Suprapubic skin (tissue), 3 donors: ENCODE measurements at regions not wholly inside any gene's neighbourhood (a gene's known extent, or its start where the extent isn't known, plus 50 kb on each side); places are given as distances from the start of the nearest gene placed in this dataset.

Experiments
- CTCF ChIP-seq, 2 donors: fragments of 200-600 bp in 1 of 2; fragments of 450-650 bp in 1 of 2; sonication (generic) in 1 of 2; IDR thresholded peaks; one replicate each; pipeline ENCODE4 v1.5.1; 2016 to 2019; ENCODE audit warnings: antibody characterized with exemption in 2 of 2, mild to moderate bottlenecking in 1 of 2, moderate library complexity in 1 of 2
- EP300 ChIP-seq: sonication (generic); formaldehyde crosslinking; IDR thresholded peaks from one replicate; pipeline ENCODE4 v1.6.1; 2017; ENCODE audit warnings: antibody characterized with exemption

GRCh38 chr6:76382201-76382600 is 309.7 kb upstream of the IMPG1 start:
- TF ChIP-seq CTCF (IDR thresholded peaks at IDR 0.05) (no peak), EP300 (no peak)
